HG03575 (cell line): ENCODE measurements at regions not wholly inside any gene's neighbourhood (a gene's known extent, or its start where the extent isn't known, plus 50 kb on each side); places are given as distances from the start of the nearest gene placed in this dataset.

Experiments used
- ATAC-seq: cut with Tn5 transposase; IDR thresholded peaks from one replicate; pipeline ENCODE4 v1.9.1; 2021; ENCODE audit not compliant: unreplicated experiment, insufficient number of reproducible peaks, low FRiP score; ENCODE audit errors: extremely low read depth

GRCh38 chr4:156606554-156607477, 364.8 kb downstream of the PDGFC start:
- no peak for ATAC-seq

GRCh38 chr4:156598138-156598681, 373.4 kb downstream of the PDGFC start:
- no peak for ATAC-seq

- ATAC-seq = no peak
Observed at GRCh38 chr4:156596706-156597329, 374.8 kb downstream of the PDGFC start.

GRCh38 chr4:156596026-156596425, 375.6 kb downstream of the PDGFC start:
- ATAC-seq = no peak

- no peak for ATAC-seq
Observed at GRCh38 chr4:156595041-156595440, 376.6 kb downstream of the PDGFC start.

GRCh38 chr4:156594624-156595023, 377.0 kb downstream of the PDGFC start:
- ATAC-seq = no peak

- no peak for ATAC-seq
Observed at GRCh38 chr4:156593464-156593863, 378.1 kb downstream of the PDGFC start.

GRCh38 chr4:156591679-156592078, 379.9 kb downstream of the PDGFC start:
- no peak for ATAC-seq

GRCh38 chr4:156584100-156584499, 387.5 kb downstream of the PDGFC start:
- ATAC-seq = no peak

- no peak for ATAC-seq
Observed at GRCh38 chr4:156583265-156583664, 388.3 kb downstream of the PDGFC start.

GRCh38 chr4:156581282-156582063, 390.1 kb downstream of the PDGFC start:
- no peak for ATAC-seq

- ATAC-seq = no peak
Observed at GRCh38 chr4:156578713-156579112, 392.9 kb downstream of the PDGFC start.

GRCh38 chr4:156578005-156578404, 393.6 kb downstream of the PDGFC start:
- ATAC-seq = no peak

GRCh38 chr4:156576946-156577345, 394.7 kb downstream of the PDGFC start:
- ATAC-seq = no peak

- ATAC-seq = no peak
Observed at GRCh38 chr4:156575430-156576073, 396.0 kb downstream of the PDGFC start.

- ATAC-seq = no peak
Observed at GRCh38 chr4:156571146-156571545, 400.5 kb downstream of the PDGFC start.

- ATAC-seq = no peak
Observed at GRCh38 chr4:156569535-156569934, 402.1 kb downstream of the PDGFC start.

- ATAC-seq = no peak
Observed at GRCh38 chr4:156568484-156568883, 403.1 kb downstream of the PDGFC start.

GRCh38 chr4:156568041-156568440, 403.6 kb downstream of the PDGFC start:
- ATAC-seq = no peak
